ENCODE measurements at regions not wholly inside any gene's neighbourhood (a gene's known extent, or its start where the extent isn't known, plus 50 kb on each side); places are given as distances from the start of the nearest gene placed in this dataset.
A peak's percentile ranks its signal among the peaks of the same experiment; 100 is the strongest.
"Not testable (repeated sequence)": the region's sequence is repeated elsewhere in the genome, so short reads cannot be mapped to it uniquely, and the experiment has no call there.

DNA sequence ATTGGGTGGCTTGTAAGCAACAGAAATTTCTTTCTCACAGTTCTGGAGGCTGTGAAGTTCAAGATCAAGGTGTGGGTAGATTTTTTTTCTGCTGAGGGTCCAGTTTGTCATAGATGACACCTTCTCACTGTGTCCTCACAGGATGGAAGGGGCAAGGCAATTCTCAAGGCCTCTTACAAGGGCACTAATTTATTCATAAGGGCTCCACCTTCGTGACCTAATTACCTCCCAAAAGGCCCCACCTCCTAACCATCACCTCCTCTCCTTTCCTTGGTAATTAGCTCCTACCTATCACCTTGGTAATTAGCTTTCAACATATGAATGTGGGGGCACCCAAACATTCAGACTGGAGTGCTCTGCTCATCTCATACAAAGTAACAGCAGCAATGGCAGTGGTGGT, 92.3 kb upstream of the CD44 start:
- DNase-seq (ENCODE audit: low read depth) = no peak

GRCh38 chr11:35047179-35047578, 91.8 kb upstream of the CD44 start:
- no peak for DNase-seq (ENCODE audit: low read depth)

DNA sequence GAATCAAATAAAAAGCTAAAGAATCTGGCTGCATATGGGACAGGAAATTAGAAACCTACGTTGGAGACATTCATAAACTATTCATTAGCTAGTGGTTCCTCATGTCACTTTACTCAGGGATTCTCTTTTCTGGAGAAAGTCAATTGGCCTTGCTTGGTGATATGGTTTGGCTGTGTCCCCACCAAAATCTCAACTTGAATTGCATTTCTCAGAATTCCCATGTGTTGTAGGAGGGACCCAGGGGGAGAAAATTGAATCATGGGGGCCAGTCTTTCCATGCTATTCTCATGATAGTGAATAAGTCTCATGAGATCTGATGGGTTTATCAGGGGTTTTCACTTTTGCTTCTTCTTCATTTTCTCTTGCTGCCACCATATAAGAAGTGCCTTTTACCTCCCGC, 91.2 kb upstream of the CD44 start:
- DNase-seq (ENCODE audit: low read depth) = no peak

DNA sequence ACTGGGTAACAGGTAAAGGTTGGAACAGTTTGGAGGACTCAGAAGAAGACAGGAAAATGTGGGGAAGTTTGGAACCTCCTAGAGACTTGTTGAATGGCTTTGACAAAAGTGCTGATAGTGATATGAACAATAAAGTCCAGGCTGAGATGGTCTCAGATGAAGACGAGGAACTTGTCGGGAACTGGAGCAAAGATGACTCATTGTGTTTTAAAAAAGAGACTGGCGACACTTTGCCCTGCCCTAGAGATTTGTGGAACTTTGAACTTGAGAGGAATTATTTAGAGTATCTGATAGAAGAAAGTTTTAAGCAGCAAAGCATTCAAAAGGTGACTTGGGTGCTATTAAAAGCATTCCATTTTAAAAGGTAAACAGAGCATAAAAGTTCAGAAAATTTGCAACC, 90.6 kb upstream of the CD44 start:
- not testable (repeated sequence) for DNase-seq (ENCODE audit: low read depth)

DNA sequence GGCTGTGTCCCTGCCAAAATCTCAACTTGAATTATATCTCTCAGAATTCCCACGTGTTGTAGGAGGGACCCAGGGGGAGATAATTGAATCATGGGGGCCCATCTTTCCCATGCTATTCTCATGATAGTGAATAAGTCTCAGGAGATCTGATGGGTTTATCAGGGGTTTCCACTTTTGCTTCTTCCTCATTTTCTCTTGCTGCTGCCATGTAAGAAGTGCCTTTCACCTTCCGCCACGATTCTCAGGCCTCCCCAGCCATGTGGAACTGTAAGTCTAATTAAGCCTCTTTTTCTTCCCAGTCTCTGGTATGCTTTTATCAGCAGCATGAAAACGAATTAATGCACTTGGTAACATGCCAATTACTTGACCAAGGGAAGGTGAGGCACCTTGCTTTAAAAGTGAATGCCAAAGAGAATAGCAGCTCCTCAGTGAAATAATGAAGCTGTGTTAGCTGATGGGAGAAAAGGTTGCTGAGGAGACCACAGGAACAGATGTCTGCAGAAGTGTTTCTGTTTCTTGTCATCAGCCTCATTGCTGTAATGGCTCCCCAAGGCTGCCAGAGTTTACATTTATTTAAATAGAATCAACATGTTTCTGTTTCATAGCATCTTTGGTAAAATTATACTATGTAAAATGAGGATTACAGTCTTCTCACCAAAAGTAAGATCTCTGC, 89.0 kb upstream of the CD44 start:
- no peak for DNase-seq (ENCODE audit: low read depth)

GRCh38 chr11:35050541-35050995, 88.4 kb upstream of the CD44 start:
- no peak for DNase-seq (ENCODE audit: low read depth)

DNA sequence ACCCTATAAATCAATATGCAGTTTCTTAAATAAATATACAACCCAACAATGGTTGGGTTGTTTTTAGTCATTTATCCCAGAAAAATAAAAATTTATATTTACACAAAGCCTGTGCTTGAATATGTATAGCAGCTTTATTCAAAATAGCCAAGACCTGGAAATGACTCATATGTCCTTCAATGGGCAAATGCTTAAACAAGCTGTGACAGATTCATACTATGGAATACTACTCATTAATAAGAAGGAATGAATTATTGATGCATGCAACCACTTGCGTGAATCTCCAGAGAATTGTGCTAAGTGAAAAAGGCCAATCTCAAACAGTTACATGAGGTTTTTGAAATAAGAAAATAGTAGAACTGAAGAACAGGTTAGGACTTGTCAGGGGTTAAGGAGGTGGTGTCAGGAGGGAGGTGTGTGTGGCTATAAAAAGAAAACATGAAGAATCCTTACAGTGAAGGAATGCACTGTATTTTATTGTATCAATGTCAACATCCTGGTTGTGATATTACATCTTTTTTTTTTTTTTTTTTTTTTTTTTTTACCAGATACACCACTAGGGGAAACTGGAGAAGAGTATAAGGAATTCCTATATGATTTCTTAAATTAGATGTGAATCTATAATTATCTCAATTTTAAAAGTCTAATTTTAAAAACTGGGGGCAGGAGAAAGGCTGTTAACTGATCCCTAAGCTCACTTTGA, 82.4 kb upstream of the CD44 start:
- DNase-seq (ENCODE audit: low read depth) = peak; percentile 16

- no peak for DNase-seq (ENCODE audit: low read depth)
Observed at GRCh38 chr11:35057926-35058668, 80.9 kb upstream of the CD44 start.

GRCh38 chr11:35058669-35059434, 80.1 kb upstream of the CD44 start:
- DNase-seq (ENCODE audit: low read depth) = no peak

- DNase-seq (ENCODE audit: low read depth) = peak; percentile 72
Observed at GRCh38 chr11:35061516-35062440, 77.2 kb upstream of the CD44 start.

DNA sequence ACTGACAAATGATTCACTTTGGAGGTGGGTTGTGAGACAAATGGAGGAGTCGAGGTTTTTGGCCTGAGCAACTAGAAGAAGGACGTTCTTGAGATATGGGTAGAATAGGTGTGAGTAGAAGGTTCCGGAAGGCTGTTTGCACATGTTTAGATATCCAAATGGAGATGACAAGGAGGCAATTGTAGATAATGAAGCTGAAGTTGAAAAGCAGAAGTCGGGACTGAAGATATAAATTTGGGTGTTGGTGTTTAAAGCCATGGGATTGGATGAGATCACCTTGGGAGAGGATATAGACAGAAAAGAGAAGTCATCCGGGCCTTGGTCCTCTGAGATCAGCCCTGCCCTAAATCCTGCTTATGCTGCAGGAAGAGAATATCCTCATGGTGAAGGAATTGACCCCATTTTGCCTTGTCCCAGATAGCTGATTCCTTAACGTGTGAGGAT, 75.5 kb upstream of the CD44 start:
- no peak for DNase-seq (ENCODE audit: low read depth)

GRCh38 chr11:35064114-35064800, 74.7 kb upstream of the CD44 start:
- no peak for DNase-seq (ENCODE audit: low read depth)

- no peak for DNase-seq (ENCODE audit: low read depth)
Observed at GRCh38 chr11:35065566-35065965, 73.4 kb upstream of the CD44 start.

- no peak for DNase-seq (ENCODE audit: low read depth)
Observed at GRCh38 chr11:35066030-35066429, 72.9 kb upstream of the CD44 start.

- DNase-seq (ENCODE audit: low read depth) = no peak
Observed at GRCh38 chr11:35066783-35067423, 72.1 kb upstream of the CD44 start.

DNA sequence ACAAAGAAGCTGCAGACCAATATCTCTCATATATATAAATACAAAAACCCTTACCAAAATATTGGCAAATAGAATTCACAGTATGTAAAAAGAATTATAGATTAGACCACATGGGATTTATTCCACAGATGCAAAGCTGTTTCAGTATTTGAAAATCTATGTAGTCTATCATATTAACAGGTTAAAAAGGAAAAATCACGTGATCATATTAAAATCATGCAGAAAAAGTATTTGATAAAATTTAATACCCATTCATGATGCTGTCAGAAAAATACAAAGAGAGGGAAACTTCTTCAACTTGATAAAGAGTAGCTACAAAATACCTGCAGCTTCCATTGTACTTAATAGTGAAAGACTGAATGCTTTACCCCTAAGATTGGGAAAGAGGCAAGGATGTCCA, 67.2 kb upstream of the CD44 start:
- no peak for DNase-seq (ENCODE audit: low read depth)

GRCh38 chr11:35073691-35074419, 65.1 kb upstream of the CD44 start:
- DNase-seq (ENCODE audit: low read depth) = no peak

- no peak for DNase-seq (ENCODE audit: low read depth)
Observed at GRCh38 chr11:35076201-35077100, 62.5 kb upstream of the CD44 start.

Data from renal cortical epithelial cell (primary cell).